ENCODE measurements at regions not wholly inside any gene's neighbourhood (a gene's known extent, or its start where the extent isn't known, plus 50 kb on each side); places are given as distances from the start of the nearest gene placed in this dataset.

- ATAC-seq (no peak), DNase-seq (ENCODE audit: low spot score) (no peak), FAIRE-seq (no peak)
- Histone ChIP-seq H3K4me3 (replicated peaks in 1 of 3; ENCODE audit: insufficient read depth in 1 of 3, low read depth in 2 of 3, low read length in 3 of 3) (no peak overlapping the region), H3K9me3 (ENCODE audit: low read length) (no peaks in the 10 kb centered on the region), H4K20me1 (ENCODE audit: insufficient read depth, low read length) (no peaks in the 10 kb centered on the region), H3K9ac (ENCODE audit: insufficient read depth, low read depth, low read length) (no peak overlapping the region), H3K27me3 (ENCODE audit: control insufficient read depth in 1 of 2, insufficient read depth in 2 of 2, low read length in 2 of 2) (peaks cover 0 to 5% of the 10 kb centered on the region in 2 experiments; a peak in 1 of 5 replicates), H2AFZ (ENCODE audit: low read length) (no peak overlapping the region), H3K4me2 (ENCODE audit: low read depth, low read length) (no peak overlapping the region), H3K36me3 (replicated peaks in 1 of 2; ENCODE audit: control insufficient read depth in 1 of 2, insufficient read depth in 2 of 2, low read length in 2 of 2) (no peaks in the 10 kb centered on the region), H3K4me1 (ENCODE audit: insufficient read depth, low read length) (no peaks in the 10 kb centered on the region), H3K79me2 (ENCODE audit: insufficient read depth, low read length) (no peaks in the 10 kb centered on the region), H3K27ac (ENCODE audit: extremely low read length, insufficient read depth, low read length) (no peak overlapping the region)
- in situ Hi-C loops (cut with HindIII; ENCODE audit: extremely low pct_ligation_motif_present, low pct_unique_long_range_greater_than_20kb) = no loop called here
- BruUV-seq (replicated peaks) = no TSS peak
- ChIA-PET CTCF (ENCODE audit: low intra/inter-chr PET ratio, low total read pairs) (no interaction called here), POLR2A (no interaction called here)
- WGBS (ENCODE audit: low lambda C conversion rate) = 6% methylated on average over 1 of the region's 1 CpG
- intact Hi-C loops (cut with micrococcal nuclease; ENCODE audit: unreplicated experiment) = no loop called here
- TF ChIP-seq CAMTA2 (CRISPR knock-in tag; IDR thresholded peaks at IDR 0.05; ENCODE audit: borderline replicate concordance) = no peak
- TF ChIP-seq KAT2B (IDR thresholded peaks at IDR 0.05; ENCODE audit: borderline replicate concordance, low read depth, low read length) = no peak
- no peak for TF ChIP-seq ZNF33B (CRISPR knock-in tag; IDR thresholded peaks at IDR 0.05)
- no peak for TF ChIP-seq PLRG1 (conservative IDR thresholded peaks at IDR 0.05)
- no peak for TF ChIP-seq FOXJ3 (CRISPR knock-in tag; IDR thresholded peaks at IDR 0.05; ENCODE audit: borderline replicate concordance)
- TF ChIP-seq MTA3 (CRISPR knock-in tag; IDR thresholded peaks at IDR 0.05) = no peak
- TF ChIP-seq, protein P1, sequence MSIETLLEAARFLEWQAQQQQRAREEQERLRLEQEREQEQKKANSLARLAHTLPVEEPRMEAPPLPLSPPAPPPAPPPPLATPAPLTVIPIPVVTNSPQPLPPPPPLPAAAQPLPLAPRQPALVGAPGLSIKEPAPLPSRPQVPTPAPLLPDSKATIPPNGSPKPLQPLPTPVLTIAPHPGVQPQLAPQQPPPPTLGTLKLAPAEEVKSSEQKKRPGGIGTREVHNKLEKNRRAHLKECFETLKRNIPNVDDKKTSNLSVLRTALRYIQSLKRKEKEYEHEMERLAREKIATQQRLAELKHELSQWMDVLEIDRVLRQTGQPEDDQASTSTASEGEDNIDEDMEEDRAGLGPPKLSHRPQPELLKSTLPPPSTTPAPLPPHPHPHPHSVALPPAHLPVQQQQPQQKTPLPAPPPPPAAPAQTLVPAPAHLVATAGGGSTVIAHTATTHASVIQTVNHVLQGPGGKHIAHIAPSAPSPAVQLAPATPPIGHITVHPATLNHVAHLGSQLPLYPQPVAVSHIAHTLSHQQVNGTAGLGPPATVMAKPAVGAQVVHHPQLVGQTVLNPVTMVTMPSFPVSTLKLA (IDR thresholded peaks at IDR 0.05) = peak; percentile 67
Observed at GRCh38 chr18:3345885-3346284, 84.0 kb downstream of the MYL12B start.

GRCh38 chr18:3346487-3346886 is 84.6 kb downstream of the MYL12B start:
- H3K4me1 ChIP-seq (ENCODE audit: insufficient read depth, low read length) = no peaks in the 10 kb centered on the region
- H3K4me2 ChIP-seq (ENCODE audit: low read depth, low read length) = no peak overlapping the region
- 7% methylated on average over 7 of the region's 7 CpGs for WGBS (ENCODE audit: low lambda C conversion rate)
- H3K27ac ChIP-seq (ENCODE audit: extremely low read length, insufficient read depth, low read length) = no peak overlapping the region
- BruUV-seq (replicated peaks) = no TSS peak
- H2AFZ ChIP-seq (ENCODE audit: low read length) = no peak overlapping the region
- DNase-seq (ENCODE audit: low spot score) = no peak
- H3K9ac ChIP-seq (ENCODE audit: insufficient read depth, low read depth, low read length) = no peak overlapping the region
- no peak for ATAC-seq
- no peaks in the 10 kb centered on the region for H3K36me3 ChIP-seq (replicated peaks in 1 of 2; ENCODE audit: control insufficient read depth in 1 of 2, insufficient read depth in 2 of 2, low read length in 2 of 2)
- no peak for FAIRE-seq
- ChIA-PET CTCF (ENCODE audit: low intra/inter-chr PET ratio, low total read pairs) (no interaction called here), POLR2A (no interaction called here)
- no peak overlapping the region for H3K4me3 ChIP-seq (replicated peaks in 1 of 3; ENCODE audit: insufficient read depth in 1 of 3, low read depth in 2 of 3, low read length in 3 of 3)
- H3K79me2 ChIP-seq (ENCODE audit: insufficient read depth, low read length) = no peaks in the 10 kb centered on the region
- no peaks in the 10 kb centered on the region for H4K20me1 ChIP-seq (ENCODE audit: insufficient read depth, low read length)
- intact Hi-C loops (cut with micrococcal nuclease; ENCODE audit: unreplicated experiment) (no loop called here), in situ Hi-C loops (cut with HindIII; ENCODE audit: extremely low pct_ligation_motif_present, low pct_unique_long_range_greater_than_20kb) (no loop called here)
- no peaks in the 10 kb centered on the region for H3K9me3 ChIP-seq (ENCODE audit: low read length)
- peaks cover 0 to 5% of the 10 kb centered on the region in 2 experiments; a peak in 1 of 5 replicates for H3K27me3 ChIP-seq (ENCODE audit: control insufficient read depth in 1 of 2, insufficient read depth in 2 of 2, low read length in 2 of 2)
- TF ChIP-seq EHMT2 (IDR thresholded peaks at IDR 0.05; ENCODE audit: borderline replicate concordance, low read depth, low read length) = no peak
- TF ChIP-seq SRSF9 (IDR thresholded peaks at IDR 0.05; ENCODE audit: borderline replicate concordance, insufficient read depth, low read depth, low read length, poor library complexity, severe bottlenecking) = no peak
- TF ChIP-seq, protein P2, sequence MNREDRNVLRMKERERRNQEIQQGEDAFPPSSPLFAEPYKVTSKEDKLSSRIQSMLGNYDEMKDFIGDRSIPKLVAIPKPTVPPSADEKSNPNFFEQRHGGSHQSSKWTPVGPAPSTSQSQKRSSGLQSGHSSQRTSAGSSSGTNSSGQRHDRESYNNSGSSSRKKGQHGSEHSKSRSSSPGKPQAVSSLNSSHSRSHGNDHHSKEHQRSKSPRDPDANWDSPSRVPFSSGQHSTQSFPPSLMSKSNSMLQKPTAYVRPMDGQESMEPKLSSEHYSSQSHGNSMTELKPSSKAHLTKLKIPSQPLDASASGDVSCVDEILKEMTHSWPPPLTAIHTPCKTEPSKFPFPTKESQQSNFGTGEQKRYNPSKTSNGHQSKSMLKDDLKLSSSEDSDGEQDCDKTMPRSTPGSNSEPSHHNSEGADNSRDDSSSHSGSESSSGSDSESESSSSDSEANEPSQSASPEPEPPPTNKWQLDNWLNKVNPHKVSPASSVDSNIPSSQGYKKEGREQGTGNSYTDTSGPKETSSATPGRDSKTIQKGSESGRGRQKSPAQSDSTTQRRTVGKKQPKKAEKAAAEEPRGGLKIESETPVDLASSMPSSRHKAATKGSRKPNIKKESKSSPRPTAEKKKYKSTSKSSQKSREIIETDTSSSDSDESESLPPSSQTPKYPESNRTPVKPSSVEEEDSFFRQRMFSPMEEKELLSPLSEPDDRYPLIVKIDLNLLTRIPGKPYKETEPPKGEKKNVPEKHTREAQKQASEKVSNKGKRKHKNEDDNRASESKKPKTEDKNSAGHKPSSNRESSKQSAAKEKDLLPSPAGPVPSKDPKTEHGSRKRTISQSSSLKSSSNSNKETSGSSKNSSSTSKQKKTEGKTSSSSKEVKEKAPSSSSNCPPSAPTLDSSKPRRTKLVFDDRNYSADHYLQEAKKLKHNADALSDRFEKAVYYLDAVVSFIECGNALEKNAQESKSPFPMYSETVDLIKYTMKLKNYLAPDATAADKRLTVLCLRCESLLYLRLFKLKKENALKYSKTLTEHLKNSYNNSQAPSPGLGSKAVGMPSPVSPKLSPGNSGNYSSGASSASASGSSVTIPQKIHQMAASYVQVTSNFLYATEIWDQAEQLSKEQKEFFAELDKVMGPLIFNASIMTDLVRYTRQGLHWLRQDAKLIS (CRISPR knock-in tag; IDR thresholded peaks at IDR 0.05) = no peak
- no peak for TF ChIP-seq XBP1 (CRISPR knock-in tag; IDR thresholded peaks at IDR 0.05)
- TF ChIP-seq ZC3H4 (CRISPR knock-in tag; IDR thresholded peaks at IDR 0.05; ENCODE audit: borderline replicate concordance) = no peak
- TF ChIP-seq ZNF260 (CRISPR knock-in tag; IDR thresholded peaks at IDR 0.05; ENCODE audit: borderline replicate concordance, low read depth) = no peak
- TF ChIP-seq MEIS1 (CRISPR knock-in tag; IDR thresholded peaks at IDR 0.05; ENCODE audit: borderline replicate concordance) = no peak
- TF ChIP-seq ZNF180 (CRISPR knock-in tag; IDR thresholded peaks at IDR 0.05; ENCODE audit: borderline replicate concordance, low read depth) = no peak
- TF ChIP-seq ZNF713 (CRISPR knock-in tag; IDR thresholded peaks at IDR 0.05) = no peak
